Epithelial cell of proximal tubule (primary cell): ENCODE measurements at regions not wholly inside any gene's neighbourhood (a gene's known extent, or its start where the extent isn't known, plus 50 kb on each side); places are given as distances from the start of the nearest gene placed in this dataset.
"Not testable (repeated sequence)": the region's sequence is repeated elsewhere in the genome, so short reads cannot be mapped to it uniquely, and the experiment has no call there.

ENCODE experiments used
- DNase-seq: peaks from one replicate; pipeline ENCODE4 v3.0.0-alpha.2; 2011; ENCODE audit warnings: low read depth
- H3K4me3 ChIP-seq: 2 replicates; pipeline ENCODE4 v1.5.1; 2011; ENCODE audit warnings: low read depth, mild to moderate bottlenecking, low read length
- CTCF ChIP-seq: conservative IDR thresholded peaks from 2 replicates; pipeline ENCODE4 v1.5.1; 2012; ENCODE audit warnings: low read depth, mild to moderate bottlenecking, low read length

- H3K4me3 ChIP-seq = no peak overlapping the region
- DNase-seq = no peak
- TF ChIP-seq CTCF = no peak
These were observed 68.7 kb downstream of the VSIG4 start for GRCh38 chrX:65971151-65971550.

GRCh38 chrX:65967159-65967558 lies 72.7 kb downstream of the VSIG4 start:
- H3K4me3 ChIP-seq, DNase-seq: not testable (repeated sequence)

GRCh38 chrX:65961714-65962113 lies 78.2 kb downstream of the VSIG4 start:
- TF ChIP-seq CTCF = no peak
- no peak overlapping the region for H3K4me3 ChIP-seq
- no peak for DNase-seq

GRCh38 chrX:65948103-65948502 lies 91.8 kb downstream of the VSIG4 start:
- no peak for TF ChIP-seq CTCF
- DNase-seq = no peak
- no peak overlapping the region for H3K4me3 ChIP-seq

- TF ChIP-seq CTCF = no peak
- DNase-seq = no peak
- H3K4me3 ChIP-seq = no peak overlapping the region
These were observed 98.1 kb downstream of the VSIG4 start for GRCh38 chrX:65941775-65942174.

- no peak for TF ChIP-seq CTCF
- H3K4me3 ChIP-seq = no peak overlapping the region
- DNase-seq = no peak
These were observed 106.7 kb downstream of the VSIG4 start for GRCh38 chrX:65933085-65933589.

- TF ChIP-seq CTCF = no peak
- H3K4me3 ChIP-seq = no peak overlapping the region
- DNase-seq = peak; percentile 9
These were observed 107.5 kb downstream of the VSIG4 start for GRCh38 chrX:65932173-65933084.
